ENCODE measurements at regions not wholly inside any gene's neighbourhood (a gene's known extent, or its start where the extent isn't known, plus 50 kb on each side); places are given as distances from the start of the nearest gene placed in this dataset.
"Not testable (repeated sequence)": the region's sequence is repeated elsewhere in the genome, so short reads cannot be mapped to it uniquely, and the experiment has no call there.

GRCh38 chr22:48627966-48628365 lies 1199.7 kb downstream of the BRD1 start:
- no peak overlapping the region for H3K9ac ChIP-seq (ENCODE audit: low read depth in 1 of 2, low read length in 2 of 2)
- no peak overlapping the region for H3K4me3 ChIP-seq (ENCODE audit: low read depth in 1 of 2, low read length in 2 of 2)
- no peaks in the 10 kb centered on the region for H3K36me3 ChIP-seq (ENCODE audit: control insufficient read depth in 1 of 2, insufficient read depth in 2 of 2, low read length in 2 of 2)
- H3K27ac ChIP-seq (ENCODE audit: low read depth, low read length): no peak overlapping the region
- H3K9me3 ChIP-seq (ENCODE audit: control insufficient read depth in 1 of 2, low read length in 2 of 2): no peaks in the 10 kb centered on the region
- H3K27me3 ChIP-seq (ENCODE audit: control insufficient read depth in 1 of 2, insufficient read depth in 2 of 2, low read length in 2 of 2): no peaks in the 10 kb centered on the region
- H3K4me1 ChIP-seq (ENCODE audit: control insufficient read depth in 1 of 2, insufficient read depth in 2 of 2, low read length in 2 of 2): no peaks in the 10 kb centered on the region

GRCh38 chr22:48627203-48627602 lies 1200.5 kb downstream of the BRD1 start:
- no peaks in the 10 kb centered on the region for H3K36me3 ChIP-seq (ENCODE audit: control insufficient read depth in 1 of 2, insufficient read depth in 2 of 2, low read length in 2 of 2)
- H3K4me1 ChIP-seq (ENCODE audit: control insufficient read depth in 1 of 2, insufficient read depth in 2 of 2, low read length in 2 of 2): no peaks in the 10 kb centered on the region
- H3K4me3 ChIP-seq (ENCODE audit: low read depth in 1 of 2, low read length in 2 of 2): no peak overlapping the region
- H3K27me3 ChIP-seq (ENCODE audit: control insufficient read depth in 1 of 2, insufficient read depth in 2 of 2, low read length in 2 of 2): no peaks in the 10 kb centered on the region
- H3K27ac ChIP-seq (ENCODE audit: low read depth, low read length): no peak overlapping the region
- H3K9me3 ChIP-seq (ENCODE audit: control insufficient read depth in 1 of 2, low read length in 2 of 2): no peaks in the 10 kb centered on the region
- H3K9ac ChIP-seq (ENCODE audit: low read depth in 1 of 2, low read length in 2 of 2): no peak overlapping the region

GRCh38 chr22:48624401-48624800 lies 1203.3 kb downstream of the BRD1 start:
- Histone ChIP-seq H3K9me3 (ENCODE audit: control insufficient read depth in 1 of 2, low read length in 2 of 2) (no peaks in the 10 kb centered on the region), H3K4me1 (ENCODE audit: control insufficient read depth in 1 of 2, insufficient read depth in 2 of 2, low read length in 2 of 2) (no peaks in the 10 kb centered on the region), H3K36me3 (ENCODE audit: control insufficient read depth in 1 of 2, insufficient read depth in 2 of 2, low read length in 2 of 2) (no peaks in the 10 kb centered on the region)

GRCh38 chr22:48622891-48623545 lies 1204.7 kb downstream of the BRD1 start:
- no peak overlapping the region for H3K27ac ChIP-seq (ENCODE audit: low read depth, low read length)
- H3K9ac ChIP-seq (ENCODE audit: low read depth in 1 of 2, low read length in 2 of 2): no peak overlapping the region
- no peaks in the 10 kb centered on the region for H3K4me1 ChIP-seq (ENCODE audit: control insufficient read depth in 1 of 2, insufficient read depth in 2 of 2, low read length in 2 of 2)
- H3K9me3 ChIP-seq (ENCODE audit: control insufficient read depth in 1 of 2, low read length in 2 of 2): no peaks in the 10 kb centered on the region
- H3K4me3 ChIP-seq (ENCODE audit: low read depth in 1 of 2, low read length in 2 of 2): no peak overlapping the region
- no peaks in the 10 kb centered on the region for H3K36me3 ChIP-seq (ENCODE audit: control insufficient read depth in 1 of 2, insufficient read depth in 2 of 2, low read length in 2 of 2)
- no peaks in the 10 kb centered on the region for H3K27me3 ChIP-seq (ENCODE audit: control insufficient read depth in 1 of 2, insufficient read depth in 2 of 2, low read length in 2 of 2)

More at GRCh38 chr22:48624401-48624800, 1203.3 kb downstream of the BRD1 start:
- Histone ChIP-seq H3K9ac (ENCODE audit: low read depth in 1 of 2, low read length in 2 of 2) (no peak overlapping the region), H3K27ac (ENCODE audit: low read depth, low read length) (no peak overlapping the region), H3K27me3 (ENCODE audit: control insufficient read depth in 1 of 2, insufficient read depth in 2 of 2, low read length in 2 of 2) (no peaks in the 10 kb centered on the region), H3K4me3 (ENCODE audit: low read depth in 1 of 2, low read length in 2 of 2) (no peak overlapping the region)

DNA sequence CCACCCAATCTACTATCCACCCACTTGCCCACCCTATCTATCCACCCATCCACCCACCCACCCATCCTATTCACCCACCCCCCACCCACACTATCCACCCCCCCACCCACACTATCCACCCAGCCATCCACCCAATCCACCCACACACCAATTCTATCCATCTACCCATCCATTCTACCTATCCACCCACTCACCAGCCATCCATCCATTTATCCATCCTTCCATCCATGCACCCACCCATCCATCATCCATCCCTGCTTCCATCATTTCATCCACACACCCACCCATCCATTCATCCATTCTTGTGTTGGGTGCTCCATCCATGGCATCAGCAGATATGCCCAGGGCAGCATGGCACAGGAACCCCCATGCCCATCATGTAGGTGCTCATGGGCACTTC lies 1206.6 kb downstream of the BRD1 start:
- Histone ChIP-seq H3K27ac (ENCODE audit: low read depth, low read length) (no peak overlapping the region), H3K4me3 (ENCODE audit: low read depth in 1 of 2, low read length in 2 of 2) (no peak overlapping the region), H3K36me3 (ENCODE audit: control insufficient read depth in 1 of 2, insufficient read depth in 2 of 2, low read length in 2 of 2) (no peaks in the 10 kb centered on the region), H3K9me3 (ENCODE audit: control insufficient read depth in 1 of 2, low read length in 2 of 2) (no peaks in the 10 kb centered on the region), H3K9ac (ENCODE audit: low read depth in 1 of 2, low read length in 2 of 2) (no peak overlapping the region), H3K4me1 (ENCODE audit: control insufficient read depth in 1 of 2, insufficient read depth in 2 of 2, low read length in 2 of 2) (no peaks in the 10 kb centered on the region), H3K27me3 (ENCODE audit: control insufficient read depth in 1 of 2, insufficient read depth in 2 of 2, low read length in 2 of 2) (no peaks in the 10 kb centered on the region)

- not testable (repeated sequence) for H3K27ac ChIP-seq (ENCODE audit: low read depth, low read length); H3K4me3 ChIP-seq (ENCODE audit: low read depth in 1 of 2, low read length in 2 of 2); H3K4me1 ChIP-seq (ENCODE audit: control insufficient read depth in 1 of 2, insufficient read depth in 2 of 2, low read length in 2 of 2); H3K9ac ChIP-seq (ENCODE audit: low read depth in 1 of 2, low read length in 2 of 2); H3K9me3 ChIP-seq (ENCODE audit: control insufficient read depth in 1 of 2, low read length in 2 of 2); H3K27me3 ChIP-seq (ENCODE audit: control insufficient read depth in 1 of 2, insufficient read depth in 2 of 2, low read length in 2 of 2); H3K36me3 ChIP-seq (ENCODE audit: control insufficient read depth in 1 of 2, insufficient read depth in 2 of 2, low read length in 2 of 2)
These were observed 1207.2 kb downstream of the BRD1 start for GRCh38 chr22:48620460-48620859.

GRCh38 chr22:48619721-48620120 lies 1208.0 kb downstream of the BRD1 start:
- Histone ChIP-seq H3K27me3 (ENCODE audit: control insufficient read depth in 1 of 2, insufficient read depth in 2 of 2, low read length in 2 of 2) (no peaks in the 10 kb centered on the region), H3K9ac (ENCODE audit: low read depth in 1 of 2, low read length in 2 of 2) (no peak overlapping the region), H3K4me3 (ENCODE audit: low read depth in 1 of 2, low read length in 2 of 2) (no peak overlapping the region), H3K4me1 (ENCODE audit: control insufficient read depth in 1 of 2, insufficient read depth in 2 of 2, low read length in 2 of 2) (no peaks in the 10 kb centered on the region), H3K27ac (ENCODE audit: low read depth, low read length) (no peak overlapping the region), H3K9me3 (ENCODE audit: control insufficient read depth in 1 of 2, low read length in 2 of 2) (no peaks in the 10 kb centered on the region), H3K36me3 (ENCODE audit: control insufficient read depth in 1 of 2, insufficient read depth in 2 of 2, low read length in 2 of 2) (no peaks in the 10 kb centered on the region)

GRCh38 chr22:48618326-48618725 lies 1209.3 kb downstream of the BRD1 start:
- Histone ChIP-seq H3K9me3 (ENCODE audit: control insufficient read depth in 1 of 2, low read length in 2 of 2) (no peaks in the 10 kb centered on the region), H3K4me1 (ENCODE audit: control insufficient read depth in 1 of 2, insufficient read depth in 2 of 2, low read length in 2 of 2) (no peaks in the 10 kb centered on the region), H3K9ac (ENCODE audit: low read depth in 1 of 2, low read length in 2 of 2) (no peak overlapping the region), H3K27ac (ENCODE audit: low read depth, low read length) (no peak overlapping the region), H3K4me3 (ENCODE audit: low read depth in 1 of 2, low read length in 2 of 2) (no peak overlapping the region), H3K27me3 (ENCODE audit: control insufficient read depth in 1 of 2, insufficient read depth in 2 of 2, low read length in 2 of 2) (no peaks in the 10 kb centered on the region), H3K36me3 (ENCODE audit: control insufficient read depth in 1 of 2, insufficient read depth in 2 of 2, low read length in 2 of 2) (no peaks in the 10 kb centered on the region)

DNA sequence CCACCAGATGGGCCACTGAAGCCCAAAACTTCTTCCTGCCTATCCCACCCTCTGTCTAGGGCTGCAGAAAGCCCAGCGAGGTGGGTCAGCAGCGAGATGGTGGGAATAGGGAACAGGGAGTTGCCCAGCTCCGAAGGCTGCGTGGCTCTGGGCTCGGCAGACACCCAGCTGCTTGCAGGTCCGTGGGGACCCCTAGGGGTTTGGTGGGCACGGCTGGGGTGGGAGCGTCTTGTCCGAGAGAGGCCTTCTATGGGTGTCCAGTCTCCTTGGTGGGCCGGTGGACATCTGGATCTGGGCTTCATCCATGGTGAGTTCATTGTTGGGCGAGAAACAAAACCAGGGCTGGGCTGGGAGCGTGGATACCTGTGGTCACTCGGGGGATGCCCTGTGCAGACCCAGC lies 1211.0 kb downstream of the BRD1 start:
- no peak overlapping the region for H3K4me3 ChIP-seq (ENCODE audit: low read depth in 1 of 2, low read length in 2 of 2)

DNA sequence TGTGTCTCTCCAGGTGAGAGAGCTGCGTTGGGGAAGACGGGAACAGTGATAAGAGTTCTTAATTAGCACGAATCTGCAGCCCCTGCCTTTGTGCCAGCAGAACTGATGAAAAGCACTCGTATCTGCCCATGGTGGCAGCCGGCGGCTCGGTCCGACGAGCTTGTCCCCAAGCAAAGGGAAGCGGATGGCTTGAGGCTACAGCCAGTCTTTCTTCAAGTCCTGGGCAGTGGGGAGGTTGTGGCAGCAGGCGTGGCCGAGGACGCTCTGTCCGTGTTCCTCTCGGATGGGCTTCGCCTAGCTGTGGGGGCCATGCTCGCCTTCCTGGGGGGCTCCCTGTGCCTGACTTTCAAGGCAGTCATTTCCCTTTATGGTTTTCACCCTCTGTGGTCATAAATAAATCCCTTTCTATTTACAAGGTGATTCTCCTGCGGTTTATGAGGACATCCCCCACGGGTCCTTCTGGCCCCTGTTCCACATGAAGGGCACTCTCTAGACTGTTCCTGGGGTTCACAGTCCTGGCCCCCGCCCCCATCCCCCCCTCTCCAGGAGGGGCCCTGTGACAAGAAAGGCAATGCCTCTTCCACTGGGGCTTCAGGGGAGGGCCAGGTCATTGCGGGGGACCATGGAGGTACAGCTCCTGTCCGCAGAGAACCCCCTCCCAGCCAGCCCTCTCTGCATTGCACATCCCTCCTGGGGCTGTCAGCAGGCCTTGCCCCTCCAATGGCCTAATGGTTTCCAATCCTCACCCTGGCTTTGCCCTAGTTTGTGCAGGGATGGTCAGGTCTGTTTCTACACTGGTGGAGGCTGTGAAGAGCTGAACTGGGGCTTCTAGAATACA lies 1212.3 kb downstream of the BRD1 start:
- Histone ChIP-seq H3K4me1 (ENCODE audit: control insufficient read depth in 1 of 2, insufficient read depth in 2 of 2, low read length in 2 of 2) (no peaks in the 10 kb centered on the region), H3K27ac (ENCODE audit: low read depth, low read length) (no peak overlapping the region), H3K27me3 (ENCODE audit: control insufficient read depth in 1 of 2, insufficient read depth in 2 of 2, low read length in 2 of 2) (no peaks in the 10 kb centered on the region), H3K9me3 (ENCODE audit: control insufficient read depth in 1 of 2, low read length in 2 of 2) (no peaks in the 10 kb centered on the region), H3K9ac (ENCODE audit: low read depth in 1 of 2, low read length in 2 of 2) (no peak overlapping the region), H3K36me3 (ENCODE audit: control insufficient read depth in 1 of 2, insufficient read depth in 2 of 2, low read length in 2 of 2) (no peaks in the 10 kb centered on the region), H3K4me3 (ENCODE audit: low read depth in 1 of 2, low read length in 2 of 2) (no peak overlapping the region)

More for the DNA sequence above, 1211.0 kb downstream of the BRD1 start:
- no peaks in the 10 kb centered on the region for H3K4me1 ChIP-seq (ENCODE audit: control insufficient read depth in 1 of 2, insufficient read depth in 2 of 2, low read length in 2 of 2)
- no peak overlapping the region for H3K9ac ChIP-seq (ENCODE audit: low read depth in 1 of 2, low read length in 2 of 2)
- H3K27me3 ChIP-seq (ENCODE audit: control insufficient read depth in 1 of 2, insufficient read depth in 2 of 2, low read length in 2 of 2): no peaks in the 10 kb centered on the region
- H3K27ac ChIP-seq (ENCODE audit: low read depth, low read length): no peak overlapping the region
- no peaks in the 10 kb centered on the region for H3K36me3 ChIP-seq (ENCODE audit: control insufficient read depth in 1 of 2, insufficient read depth in 2 of 2, low read length in 2 of 2)
- H3K9me3 ChIP-seq (ENCODE audit: control insufficient read depth in 1 of 2, low read length in 2 of 2): no peaks in the 10 kb centered on the region

Measured in duodenal mucosa (tissue), 2 donors.